HG02981 (cell line): ENCODE measurements at regions not wholly inside any gene's neighbourhood (a gene's known extent, or its start where the extent isn't known, plus 50 kb on each side); places are given as distances from the start of the nearest gene placed in this dataset.
"Not testable (repeated sequence)": the region's sequence is repeated elsewhere in the genome, so short reads cannot be mapped to it uniquely, and the experiment has no call there.

ENCODE experiments used
- ATAC-seq: cut with Tn5 transposase; IDR thresholded peaks from one replicate; pipeline ENCODE4 v1.9.1; 2021; ENCODE audit warnings: mild to moderate bottlenecking, moderate library complexity; ENCODE audit not compliant: unreplicated experiment

DNA sequence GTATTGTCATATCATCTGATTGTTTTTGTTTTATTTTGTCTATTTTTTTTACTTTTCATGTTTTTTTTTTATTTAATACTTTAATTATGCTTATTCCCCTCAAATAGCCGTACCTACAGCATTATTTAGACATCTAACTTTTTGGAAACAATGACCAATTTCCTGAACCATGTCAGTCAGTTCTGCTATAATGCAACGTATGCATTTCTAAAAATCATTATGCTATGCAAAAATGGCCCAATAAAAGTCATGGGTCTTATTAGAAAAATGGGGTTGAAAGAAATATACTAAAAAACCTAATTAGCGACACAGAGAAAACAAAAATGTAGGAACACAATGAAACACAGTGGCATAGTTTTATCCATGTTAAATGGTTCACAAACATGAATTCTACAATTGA is 1454.7 kb downstream of the GRIK2 start:
- no peak for ATAC-seq

DNA sequence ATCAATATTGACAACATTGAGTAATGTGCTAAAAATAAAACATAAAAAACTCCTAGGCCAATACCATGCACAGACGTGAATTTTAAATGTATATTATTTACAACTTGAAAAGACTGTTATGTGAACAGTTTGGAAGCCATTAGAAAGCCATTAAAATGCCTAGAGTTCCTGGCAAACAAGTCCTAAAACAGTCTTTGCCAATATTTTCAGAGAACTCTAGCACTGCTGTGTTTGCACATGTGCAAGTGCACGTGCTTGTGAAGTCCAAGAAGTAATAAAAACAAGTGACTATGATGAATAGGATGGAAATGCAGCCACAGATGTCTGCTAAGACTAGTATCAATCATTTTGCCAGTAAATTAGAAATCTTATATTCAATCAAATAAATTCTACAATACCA is 1447.6 kb downstream of the GRIK2 start:
- no peak for ATAC-seq

DNA sequence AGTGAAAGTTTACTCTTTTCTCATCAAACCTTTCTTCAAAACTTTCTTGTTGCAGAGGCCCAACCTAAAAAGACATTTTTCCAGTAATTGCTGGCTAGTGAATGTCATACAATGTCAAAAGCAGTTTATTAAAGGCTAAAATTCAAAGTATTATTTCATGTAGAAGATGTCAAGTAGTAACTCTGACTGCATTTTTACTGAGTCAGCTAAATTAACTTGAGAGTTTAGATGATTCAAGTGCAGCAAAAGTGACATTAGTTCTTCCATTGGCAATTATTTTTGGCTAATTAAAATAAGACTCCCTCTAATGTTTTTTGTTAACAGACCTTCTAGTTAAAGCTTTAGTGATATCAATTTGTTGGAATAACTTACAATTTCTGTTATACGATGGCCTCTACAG is 1438.5 kb downstream of the GRIK2 start:
- no peak for ATAC-seq

DNA sequence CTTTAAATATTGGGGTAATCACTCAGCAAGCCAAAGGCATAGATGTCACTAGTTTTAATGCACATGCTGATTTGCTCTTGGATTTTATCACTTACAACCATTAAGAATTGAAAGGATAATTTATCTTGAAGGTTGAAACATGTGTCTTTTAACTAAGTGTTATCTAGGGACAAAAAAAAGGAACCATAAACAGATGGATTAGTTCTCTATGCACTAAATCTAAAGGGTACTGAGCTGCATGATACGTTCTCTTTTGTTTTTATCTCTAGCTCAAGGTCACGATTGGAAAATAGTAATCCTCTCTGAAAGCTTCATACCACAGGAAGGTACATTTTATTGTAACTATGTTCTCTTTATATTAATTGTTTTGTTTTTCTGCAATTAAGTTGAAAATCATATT is 1426.6 kb downstream of the GRIK2 start:
- no peak for ATAC-seq

DNA sequence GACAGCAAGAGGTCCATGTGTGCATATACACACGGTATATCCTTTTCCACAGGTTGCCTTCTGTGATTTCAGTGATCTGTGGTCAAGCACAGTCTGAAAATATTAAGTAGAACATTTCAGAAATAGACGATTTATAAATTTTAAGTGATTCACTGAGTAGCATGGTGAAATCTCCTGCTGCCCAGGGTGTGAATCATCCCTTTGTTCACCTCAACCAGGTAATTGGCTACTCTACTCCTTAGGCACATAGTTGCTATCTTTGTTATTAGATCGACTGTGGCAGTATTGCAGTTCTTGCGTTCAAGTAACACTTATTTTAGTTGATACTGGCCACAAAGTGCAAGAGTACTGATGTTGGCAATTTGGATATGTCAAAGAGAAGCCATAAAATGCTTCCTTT is 1421.7 kb downstream of the GRIK2 start:
- no peak for ATAC-seq

DNA sequence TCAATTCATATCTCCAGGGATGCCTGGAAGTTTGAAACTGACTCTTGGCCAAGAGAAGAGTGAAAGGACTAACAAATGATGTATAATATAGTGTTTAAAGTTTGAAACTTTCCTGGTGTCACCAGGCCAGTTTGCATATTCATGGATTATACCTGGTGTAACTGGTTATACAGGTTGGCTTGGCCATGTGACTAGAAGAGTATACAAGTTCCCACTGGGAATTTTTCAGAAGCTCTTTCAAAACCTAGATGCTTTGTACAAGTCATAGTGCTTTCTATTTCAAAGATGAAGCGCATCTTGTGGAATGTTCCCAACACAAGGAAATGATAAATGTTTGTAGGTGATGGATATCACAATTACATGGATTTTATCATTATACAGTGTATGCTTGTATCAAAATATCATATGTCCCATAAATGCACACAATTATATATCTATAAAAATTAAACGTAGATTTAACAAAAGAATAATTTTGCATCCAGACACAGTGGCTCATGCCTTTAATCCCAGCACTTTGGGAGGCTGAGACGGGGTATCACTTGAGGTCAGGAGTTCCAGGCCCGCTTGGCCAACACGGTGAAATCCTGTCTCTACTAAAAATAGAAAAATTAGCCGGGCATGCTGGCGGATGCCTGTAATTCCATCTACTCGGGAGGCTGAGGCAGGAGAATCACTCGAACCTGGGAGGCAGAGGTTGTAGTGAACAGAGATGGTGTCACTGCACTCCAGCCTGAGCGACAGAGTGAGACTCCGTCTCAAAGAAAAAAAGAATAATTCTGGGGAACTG is 1420.2 kb downstream of the GRIK2 start:
- no peak for ATAC-seq

DNA sequence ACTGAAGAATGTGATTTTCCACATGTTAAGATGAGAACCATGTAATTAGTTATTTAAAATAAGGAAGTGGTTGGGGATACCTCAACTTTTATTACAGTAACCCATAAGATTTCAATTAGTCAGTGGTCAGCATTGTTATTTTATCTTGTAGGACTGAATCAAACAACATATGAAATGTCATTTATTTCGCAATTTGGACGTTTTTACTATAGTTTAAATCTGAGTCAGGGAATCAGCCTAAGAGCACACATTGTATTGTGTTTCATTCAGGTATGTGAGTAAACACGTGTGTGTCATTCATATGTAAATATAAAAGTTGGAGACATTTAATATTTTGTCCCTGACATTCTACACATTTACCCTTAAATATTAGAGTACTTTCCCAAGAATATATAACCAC is 1418.7 kb downstream of the GRIK2 start:
- no peak for ATAC-seq

DNA sequence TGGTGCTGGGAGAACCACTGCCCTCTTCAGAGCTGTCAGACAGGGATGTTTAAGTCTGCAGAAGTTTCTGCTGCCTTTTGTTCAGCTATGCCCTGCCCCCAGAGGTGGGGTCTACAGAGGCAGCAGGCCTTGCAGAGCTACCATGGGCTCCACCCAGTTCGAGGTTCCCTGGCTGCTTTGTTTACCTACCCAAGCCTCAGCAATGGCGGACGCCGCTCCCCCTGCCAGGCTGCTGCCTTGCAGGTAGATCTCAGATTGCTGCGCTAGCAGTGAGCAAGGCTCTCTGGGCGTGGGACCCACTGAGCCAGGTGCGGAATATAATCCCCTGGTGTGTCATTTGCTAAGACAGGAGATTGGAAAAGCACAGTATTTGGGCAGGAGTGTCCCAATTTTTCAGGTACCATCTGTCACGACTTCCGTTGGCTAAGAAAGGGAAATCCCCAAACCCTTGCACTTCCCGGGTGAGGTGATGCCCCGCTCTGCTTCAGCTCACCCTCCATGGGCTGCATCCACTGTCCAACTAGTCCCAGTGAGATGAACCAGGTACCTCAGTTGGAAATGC is 1415.5 kb downstream of the GRIK2 start:
- not testable (repeated sequence) for ATAC-seq

DNA sequence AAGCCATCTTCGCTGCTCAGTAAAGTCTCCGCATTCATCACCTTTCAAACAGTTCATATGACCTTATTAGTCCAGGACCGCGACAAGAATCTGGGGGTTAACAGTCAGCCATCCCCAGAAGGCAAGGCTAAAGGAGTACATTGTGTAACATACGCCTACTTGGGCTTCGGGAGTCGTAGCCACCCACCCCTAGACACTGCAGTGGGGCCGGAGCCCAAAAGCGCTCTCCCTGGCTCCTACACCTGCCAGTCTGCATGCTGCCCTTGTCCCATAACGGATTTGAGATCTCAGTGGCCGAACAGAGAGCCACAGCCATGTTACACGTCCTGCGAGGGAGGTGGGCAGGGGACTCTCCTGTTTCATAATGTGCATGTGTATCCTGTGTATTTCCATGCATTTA is 1405.5 kb downstream of the GRIK2 start:
- no peak for ATAC-seq

DNA sequence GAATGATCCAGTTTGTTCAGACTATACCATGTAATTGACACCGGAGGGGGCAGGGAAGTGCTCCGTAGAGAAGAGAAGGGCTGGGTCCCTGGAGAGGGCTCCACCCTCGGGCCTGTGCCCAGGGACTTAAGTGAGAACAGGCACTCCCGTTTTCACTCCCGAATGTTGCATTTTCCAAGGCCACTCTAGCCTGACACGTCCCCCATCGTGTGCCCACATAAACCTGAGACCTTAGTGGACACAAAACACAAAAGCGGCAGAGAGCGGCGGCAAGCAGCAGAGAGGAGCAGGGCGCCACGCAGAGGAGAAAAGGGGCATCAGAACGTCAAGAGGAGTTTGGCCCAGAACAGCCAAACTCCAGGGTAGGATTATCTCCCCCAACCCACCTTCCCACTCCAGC is 1405.1 kb downstream of the GRIK2 start:
- ATAC-seq, result no peak

DNA sequence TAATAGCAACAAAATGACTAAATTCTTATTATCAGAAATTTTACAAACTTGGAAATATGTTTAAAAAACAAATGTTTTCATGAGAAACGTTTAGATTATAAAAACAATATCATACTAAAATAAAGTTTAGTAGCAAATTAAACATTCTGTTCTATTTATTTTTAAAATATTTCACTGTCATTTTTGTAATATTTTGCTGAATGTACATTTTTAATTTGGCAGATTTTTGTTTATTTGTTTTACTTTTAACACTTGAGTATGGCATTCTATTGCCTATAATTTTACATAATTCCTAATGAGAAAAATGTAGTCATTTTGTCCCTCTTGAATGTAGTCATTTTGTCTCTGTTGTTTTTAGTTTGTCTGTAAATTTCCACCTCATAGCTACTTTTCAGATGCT is 1400.2 kb downstream of the GRIK2 start:
- ATAC-seq, result no peak

DNA sequence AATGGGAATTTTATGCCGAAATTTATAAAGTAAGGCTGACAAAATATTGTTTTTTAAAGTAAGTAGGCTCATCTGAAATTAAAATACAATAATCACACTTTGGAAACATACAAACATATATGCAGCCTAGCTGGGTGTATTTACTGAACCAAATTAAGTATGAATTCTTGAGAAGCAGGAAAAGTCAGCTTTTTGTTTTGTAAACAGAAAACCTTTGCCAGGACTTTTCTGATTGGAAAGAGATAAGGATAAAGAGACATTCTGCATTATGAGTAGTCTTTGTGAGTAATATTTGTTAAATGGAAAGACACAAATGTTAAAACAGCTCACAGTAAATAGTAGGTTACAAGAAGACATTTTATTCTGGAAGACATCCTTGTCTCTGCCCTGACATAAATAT is 1380.8 kb downstream of the GRIK2 start:
- no peak for ATAC-seq

DNA sequence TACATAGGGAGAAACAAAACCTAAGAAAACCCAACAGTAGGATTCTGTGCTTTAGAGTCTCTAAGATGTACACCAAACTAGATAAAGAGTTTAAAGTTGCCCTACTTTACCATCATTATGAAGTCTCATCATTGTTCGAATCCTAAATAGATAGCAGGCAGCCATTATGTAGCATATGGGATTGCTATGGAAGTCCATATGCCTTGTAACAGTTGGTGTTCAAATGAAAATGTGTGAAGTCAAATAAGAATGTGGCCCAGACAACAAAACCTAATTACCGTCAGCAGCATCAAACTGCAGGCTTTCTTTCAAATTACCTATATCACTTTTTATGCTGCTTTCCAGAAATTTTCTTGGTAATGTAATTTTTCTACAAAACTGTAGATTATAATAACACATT is 1380.1 kb downstream of the GRIK2 start:
- no peak for ATAC-seq

DNA sequence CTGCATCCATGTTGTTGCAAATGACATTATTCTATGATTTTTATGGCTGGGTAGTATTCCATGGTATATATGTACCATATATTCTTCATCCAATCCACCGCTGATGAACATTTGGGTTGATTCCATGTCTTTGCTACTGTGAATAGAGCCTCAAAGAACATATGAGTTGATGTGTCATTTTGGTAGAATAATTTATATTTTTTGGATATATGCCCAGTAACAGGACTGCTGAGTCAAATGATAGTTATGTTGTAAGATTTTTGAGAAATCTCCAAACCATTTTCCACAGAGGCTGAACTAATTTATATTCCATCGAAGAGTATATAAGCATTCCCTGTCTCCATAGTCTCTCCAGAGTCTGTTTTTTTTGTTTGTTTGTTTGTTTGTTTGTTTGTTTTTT is 1373.5 kb downstream of the GRIK2 start:
- ATAC-seq, result no peak

DNA sequence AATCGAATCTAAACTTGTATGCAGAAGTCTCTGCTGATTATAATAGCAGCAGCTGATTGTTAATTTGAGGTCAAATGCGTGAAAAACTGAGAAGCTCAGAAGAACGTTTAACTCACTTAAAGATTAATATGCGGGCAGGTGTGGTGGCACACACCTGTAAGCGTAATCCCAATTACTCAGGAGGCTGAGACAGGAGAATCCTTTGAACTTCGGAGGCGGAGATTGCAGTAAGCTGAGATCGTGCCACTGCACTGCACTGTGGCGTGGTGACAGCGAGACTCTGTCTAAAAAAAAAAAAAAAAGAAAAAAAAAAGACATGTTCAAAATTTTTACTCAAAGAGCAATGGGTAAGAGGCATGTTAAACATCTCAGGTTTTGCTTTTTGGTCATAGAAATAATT is 1370.8 kb downstream of the GRIK2 start:
- no peak for ATAC-seq

DNA sequence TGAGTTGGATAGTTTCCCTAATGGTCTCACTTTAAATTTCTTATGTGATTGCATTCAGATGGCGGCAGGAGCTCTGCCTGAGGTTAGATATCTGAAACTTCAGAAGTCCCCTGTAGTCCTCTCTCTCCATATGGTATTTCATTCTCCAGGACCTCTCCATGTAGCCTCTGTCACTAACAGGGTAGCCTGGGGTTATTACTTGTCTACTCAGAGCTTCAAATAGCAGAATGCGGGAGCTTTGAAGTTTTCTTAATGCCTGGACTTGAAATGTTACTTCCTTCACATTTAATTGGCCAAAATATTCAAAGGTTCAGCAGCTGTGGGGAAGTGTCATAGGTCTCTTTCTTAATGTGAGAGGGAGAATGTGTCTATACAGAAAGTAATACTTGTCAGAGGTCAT is 1370.4 kb downstream of the GRIK2 start:
- no peak for ATAC-seq

DNA sequence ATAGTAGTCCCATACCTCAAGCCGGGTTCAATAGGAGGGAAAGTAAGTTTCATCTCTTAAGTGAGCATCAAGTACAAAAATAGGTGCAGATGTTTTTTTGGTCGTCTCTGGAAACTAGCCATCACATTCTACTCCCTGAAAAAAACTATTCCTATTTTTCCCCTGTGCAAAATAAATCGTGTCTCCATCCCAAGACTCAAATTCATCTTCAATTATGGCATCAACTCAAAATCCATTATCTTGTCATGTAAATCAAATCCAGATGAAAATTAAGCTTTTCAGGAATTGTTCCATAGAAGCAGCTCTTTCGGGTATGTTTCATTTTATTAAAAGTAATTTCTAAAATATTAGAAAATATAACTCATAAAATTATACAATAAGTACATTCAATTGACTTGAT is 1368.4 kb downstream of the GRIK2 start:
- no peak for ATAC-seq

DNA sequence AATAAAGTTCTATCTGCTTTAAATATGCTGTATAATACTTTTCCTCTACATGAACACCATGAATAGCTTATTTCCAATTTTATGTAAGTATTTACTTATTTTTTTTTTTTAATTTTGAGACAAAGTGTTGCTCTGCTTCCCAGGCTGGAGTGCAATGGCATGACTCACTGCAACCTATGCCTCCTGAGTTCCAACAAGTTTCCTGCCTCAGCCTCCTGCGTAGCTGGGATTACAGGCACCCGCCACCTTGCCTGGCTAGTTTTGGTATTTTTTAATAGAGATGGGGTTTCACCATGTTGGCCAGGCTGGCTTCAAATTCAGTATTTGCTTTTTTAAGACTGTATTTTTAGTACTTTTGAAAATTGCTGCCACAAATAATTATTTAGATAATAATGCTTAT is 1365.9 kb downstream of the GRIK2 start:
- no peak for ATAC-seq

DNA sequence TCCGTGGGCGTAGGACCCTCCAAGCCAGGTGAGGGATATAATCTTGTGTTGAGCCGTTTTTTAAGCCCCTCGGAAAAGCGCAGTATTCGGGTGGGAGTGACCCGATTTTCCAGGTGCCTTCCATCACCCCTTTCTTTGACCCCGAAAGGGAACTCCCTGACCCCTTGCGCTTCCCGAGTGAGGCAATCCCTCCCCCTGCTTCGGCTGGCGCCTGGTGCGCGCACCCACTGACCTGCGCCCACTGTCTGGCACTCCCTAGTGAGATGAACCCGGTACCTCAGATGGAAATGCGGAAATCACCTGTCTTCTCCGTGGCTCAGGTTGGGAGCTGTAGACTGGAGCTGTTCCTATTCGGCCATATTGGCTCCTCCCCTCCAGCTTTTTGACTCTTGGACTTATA is 1365.0 kb downstream of the GRIK2 start:
- ATAC-seq, result not testable (repeated sequence)

DNA sequence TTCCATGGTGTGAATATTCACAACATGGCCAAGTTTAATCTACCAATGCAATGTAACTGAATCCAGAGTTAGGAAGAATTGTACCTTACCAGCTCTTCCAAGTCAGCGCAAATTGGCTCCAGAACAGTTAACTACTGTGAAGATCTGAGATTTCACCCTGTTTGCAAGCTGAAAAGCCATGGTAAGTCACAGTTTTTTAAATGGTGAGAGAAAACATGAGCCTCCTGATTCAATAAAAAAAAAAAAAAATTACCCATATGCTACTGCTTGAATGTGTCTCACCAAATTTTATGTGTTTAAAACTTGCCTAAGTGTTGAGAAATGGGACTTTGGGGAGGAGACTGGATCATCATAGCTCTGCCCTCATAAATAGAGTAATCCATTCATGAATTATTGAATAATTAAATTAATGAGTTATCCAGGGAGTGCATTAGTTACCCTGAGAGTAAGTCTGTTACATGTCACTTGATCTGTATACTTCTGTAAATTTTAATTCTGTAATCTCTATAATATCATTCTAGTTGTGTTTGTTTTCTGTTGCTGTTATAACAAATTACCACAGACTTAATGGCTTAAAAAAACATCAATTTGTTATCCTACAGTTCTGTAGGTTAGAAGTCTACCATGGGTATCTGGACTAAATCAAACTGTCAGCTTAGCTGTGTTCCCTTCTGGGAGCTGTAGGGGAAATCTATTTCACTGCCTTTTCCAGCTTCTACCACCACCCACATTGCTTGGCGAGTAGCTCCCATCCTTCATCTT is 1355.9 kb downstream of the GRIK2 start:
- no peak for ATAC-seq

DNA sequence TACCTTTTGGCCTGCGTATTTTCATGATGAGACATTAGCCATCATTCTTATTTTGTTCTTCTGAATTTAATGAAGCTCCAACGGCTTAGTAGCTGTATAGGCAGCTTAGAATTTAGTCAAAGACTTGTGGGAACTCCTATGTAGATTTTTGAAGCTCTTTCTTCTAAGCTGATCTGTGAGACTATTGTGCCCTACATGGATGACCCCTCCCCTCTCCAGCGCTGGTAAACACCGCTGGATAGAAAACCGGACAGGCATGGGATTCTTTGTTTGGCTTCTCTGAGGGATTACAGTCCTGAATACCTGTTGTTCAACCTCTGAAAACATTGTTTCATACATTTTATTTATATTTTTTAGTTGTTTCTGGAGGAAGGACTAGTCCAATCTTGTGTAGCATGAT is 1353.4 kb downstream of the GRIK2 start:
- no peak for ATAC-seq

DNA sequence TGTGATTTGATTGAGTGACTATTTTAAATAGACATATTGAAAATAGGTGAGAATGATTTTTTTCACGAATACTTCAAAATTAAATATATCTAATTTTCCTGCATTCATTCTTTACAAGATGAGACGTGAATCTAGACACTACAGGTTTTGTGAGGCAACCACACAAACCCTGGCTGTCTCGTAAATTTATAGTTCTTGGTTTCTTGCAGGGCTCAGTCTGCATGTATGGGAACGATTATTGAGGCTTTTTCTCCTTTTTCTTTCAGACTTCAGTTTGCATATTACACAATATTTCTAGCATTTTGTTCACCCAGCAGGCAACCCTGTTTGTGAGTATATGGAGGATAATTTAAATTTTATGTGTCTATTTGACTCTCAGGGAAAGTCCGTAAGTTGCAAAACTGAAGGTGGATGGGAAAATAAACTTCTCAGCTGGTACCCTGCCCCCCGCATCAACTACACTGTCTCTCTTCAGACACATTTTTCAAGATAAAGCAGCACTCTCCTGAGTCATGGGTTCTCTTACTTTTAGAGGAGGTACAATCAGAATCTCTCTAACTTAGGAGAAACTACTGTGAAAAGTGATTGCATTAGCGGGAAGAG is 1349.3 kb downstream of the GRIK2 start:
- no peak for ATAC-seq
